ENCODE measurements at regions not wholly inside any gene's neighbourhood (a gene's known extent, or its start where the extent isn't known, plus 50 kb on each side); places are given as distances from the start of the nearest gene placed in this dataset.

- Histone ChIP-seq H3K4me3 (ENCODE audit: low read length) (no peak overlapping the region), H3K4me1 (ENCODE audit: control insufficient read depth, insufficient read depth, low read length) (no peaks in the 10 kb centered on the region), H3K27me3 (ENCODE audit: control insufficient read depth, insufficient read depth) (no peaks in the 10 kb centered on the region), H3K9me3 (ENCODE audit: control insufficient read depth, low read length) (no peaks in the 10 kb centered on the region), H3K27ac (ENCODE audit: low read length) (no peak overlapping the region)
- DNase-seq (no peak), ATAC-seq (no peak)
- intact Hi-C loops (cut with DNase I), result loop anchor here in 1 of 4 donors (10.0 kb wide), 1 partner anchor 450 kb away; no protein-coding TSS in a partner anchor
Measured at GRCh38 chr13:80144493-80144892, 196.4 kb downstream of the SPRY2 start.

GRCh38 chr13:80141123-80141849 lies 199.6 kb downstream of the SPRY2 start:
- ATAC-seq (peak; percentile 95 to 96), DNase-seq (peak; percentile 66 to 84 (median 80))
- Histone ChIP-seq H3K9me3 (ENCODE audit: control insufficient read depth, low read length) (no peaks in the 10 kb centered on the region), H3K27ac (ENCODE audit: low read length) (peak overlapping the region; percentile 1), H3K4me3 (ENCODE audit: low read length) (no peak overlapping the region), H3K27me3 (ENCODE audit: control insufficient read depth, insufficient read depth) (no peaks in the 10 kb centered on the region), H3K4me1 (ENCODE audit: control insufficient read depth, insufficient read depth, low read length) (no peaks in the 10 kb centered on the region)
- intact Hi-C loops (cut with DNase I), result loop anchor here in 1 of 4 donors (10.0 kb wide), 1 partner anchor 446 kb away; no protein-coding TSS in a partner anchor
- 37% methylated on average over 7 of the region's 7 CpGs for WGBS

- no peaks in the 10 kb centered on the region for H3K27me3 ChIP-seq (ENCODE audit: control insufficient read depth, insufficient read depth)
- WGBS, result 31% methylated on average over 4 of the region's 4 CpGs
- H3K4me3 ChIP-seq (ENCODE audit: low read length), result no peak overlapping the region
- H3K4me1 ChIP-seq (ENCODE audit: control insufficient read depth, insufficient read depth, low read length), result no peaks in the 10 kb centered on the region
- DNase-seq (no peak), ATAC-seq (peak in 1 of 2 donors; percentile 13)
- H3K27ac ChIP-seq (ENCODE audit: low read length), result no peak overlapping the region
- H3K9me3 ChIP-seq (ENCODE audit: control insufficient read depth, low read length), result no peaks in the 10 kb centered on the region
- intact Hi-C loops (cut with DNase I), result loop anchor here in 1 of 4 donors (10.0 kb wide), 1 partner anchor 446 kb away; no protein-coding TSS in a partner anchor
Measured at GRCh38 chr13:80140685-80141084, 200.2 kb downstream of the SPRY2 start.

GRCh38 chr13:80139196-80139595 lies 201.7 kb downstream of the SPRY2 start:
- Histone ChIP-seq H3K27me3 (ENCODE audit: control insufficient read depth, insufficient read depth) (no peaks in the 10 kb centered on the region), H3K9me3 (ENCODE audit: control insufficient read depth, low read length) (no peaks in the 10 kb centered on the region), H3K4me3 (ENCODE audit: low read length) (no peak overlapping the region), H3K27ac (ENCODE audit: low read length) (no peak overlapping the region), H3K4me1 (ENCODE audit: control insufficient read depth, insufficient read depth, low read length) (no peaks in the 10 kb centered on the region)
- DNase-seq, result no peak
- intact Hi-C loops (cut with DNase I), result loop anchor here in 1 of 4 donors (10.0 kb wide), 1 partner anchor 196 kb away; no protein-coding TSS in a partner anchor
- WGBS, result 92% methylated on average over 2 of the region's 2 CpGs
- ATAC-seq, result no peak

DNA sequence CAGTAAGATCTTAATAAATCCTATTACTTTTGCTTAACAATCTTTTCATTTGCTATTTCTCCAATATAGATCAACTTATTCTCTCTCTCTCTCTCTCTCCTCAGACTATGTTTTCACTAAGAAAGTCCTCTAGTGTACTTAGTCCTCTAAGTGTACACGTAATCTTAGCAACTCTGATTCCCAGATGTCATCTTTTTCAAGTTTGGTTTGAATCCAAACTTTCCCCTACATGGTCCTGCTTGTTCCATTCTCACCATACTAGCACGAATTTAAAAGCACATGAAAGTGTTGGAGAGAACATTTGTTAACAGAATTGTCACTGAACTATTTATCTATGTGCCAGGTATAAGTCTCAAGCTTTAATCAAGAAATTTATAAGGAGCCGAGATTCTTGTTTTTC lies 202.9 kb downstream of the SPRY2 start:
- intact Hi-C loops (cut with DNase I), result loop anchor here in 1 of 4 donors (10.0 kb wide), 1 partner anchor 197 kb away; no protein-coding TSS in a partner anchor

DNA sequence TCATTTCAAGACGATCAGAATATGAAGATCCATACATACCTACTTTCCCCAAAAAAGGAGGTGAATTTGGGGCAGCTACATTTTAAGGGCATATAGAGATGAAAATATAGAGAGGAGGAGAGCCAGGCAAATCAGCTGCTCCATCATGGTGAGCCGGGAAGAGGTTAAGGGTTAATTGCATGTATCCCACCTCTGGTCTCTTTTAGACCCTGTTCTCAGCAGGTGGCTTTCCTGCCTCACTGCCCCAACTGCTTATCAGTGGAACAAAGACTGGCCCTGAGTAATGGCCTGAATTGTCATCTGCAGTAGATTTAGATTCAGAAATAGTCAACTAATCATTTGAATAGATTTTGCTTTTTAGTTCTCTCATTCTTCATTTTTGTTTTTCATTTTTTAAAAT lies 206.6 kb downstream of the SPRY2 start:
- WGBS, result 56% methylated on average over 2 of the region's 2 CpGs
- ATAC-seq, result no peak
- no peaks in the 10 kb centered on the region for H3K9me3 ChIP-seq (ENCODE audit: control insufficient read depth, low read length)
- no peaks in the 10 kb centered on the region for H3K4me1 ChIP-seq (ENCODE audit: control insufficient read depth, insufficient read depth, low read length)
- DNase-seq, result no peak
- H3K4me3 ChIP-seq (ENCODE audit: low read length), result no peak overlapping the region
- intact Hi-C loops (cut with DNase I), result loop anchor here (5.0 to 10.0 kb wide), 5 partner anchors 107 to 357 kb away; partner anchors contain the start of gene SPRY2 (in 2 of the 4)
- no peaks in the 10 kb centered on the region for H3K27me3 ChIP-seq (ENCODE audit: control insufficient read depth, insufficient read depth)
- H3K27ac ChIP-seq (ENCODE audit: low read length), result peak overlapping the region; percentile 71

More for the DNA sequence above, 202.9 kb downstream of the SPRY2 start:
- Histone ChIP-seq H3K4me1 (ENCODE audit: control insufficient read depth, insufficient read depth, low read length) (no peaks in the 10 kb centered on the region), H3K4me3 (ENCODE audit: low read length) (no peak overlapping the region), H3K27ac (ENCODE audit: low read length) (no peak overlapping the region), H3K27me3 (ENCODE audit: control insufficient read depth, insufficient read depth) (no peaks in the 10 kb centered on the region), H3K9me3 (ENCODE audit: control insufficient read depth, low read length) (no peaks in the 10 kb centered on the region)
- ATAC-seq (no peak), DNase-seq (no peak)
- WGBS, result 48% methylated on average over 3 of the region's 3 CpGs

GRCh38 chr13:80133631-80134261 lies 207.2 kb downstream of the SPRY2 start:
- peak; percentile 21 to 49 for ATAC-seq

GRCh38 chr13:80132741-80133601 lies 208.0 kb downstream of the SPRY2 start:
- H3K27ac ChIP-seq (ENCODE audit: low read length), result peak overlapping the region; percentile 99
- H3K27me3 ChIP-seq (ENCODE audit: control insufficient read depth, insufficient read depth), result no peaks in the 10 kb centered on the region
- 5% methylated on average over 11 of the region's 11 CpGs for WGBS
- peak; percentile 95 to 96 for ATAC-seq
- no peaks in the 10 kb centered on the region for H3K4me1 ChIP-seq (ENCODE audit: control insufficient read depth, insufficient read depth, low read length)
- peak; percentile 63 to 75 (median 73) for DNase-seq
- H3K9me3 ChIP-seq (ENCODE audit: control insufficient read depth, low read length), result no peaks in the 10 kb centered on the region
- intact Hi-C loops (cut with DNase I), result loop anchor here (5.0 to 10.0 kb wide), 5 partner anchors 106 to 356 kb away; partner anchors contain the start of gene SPRY2 (in 2 of the 4)
- H3K4me3 ChIP-seq (ENCODE audit: low read length), result peak overlapping the region; percentile 44

More at GRCh38 chr13:80133631-80134261, 207.2 kb downstream of the SPRY2 start:
- DNase-seq, result no peak
- Histone ChIP-seq H3K4me3 (ENCODE audit: low read length) (peak overlapping the region; percentile 44), H3K9me3 (ENCODE audit: control insufficient read depth, low read length) (no peaks in the 10 kb centered on the region), H3K27ac (ENCODE audit: low read length) (peak overlapping the region; percentile 93), H3K27me3 (ENCODE audit: control insufficient read depth, insufficient read depth) (no peaks in the 10 kb centered on the region), H3K4me1 (ENCODE audit: control insufficient read depth, insufficient read depth, low read length) (no peaks in the 10 kb centered on the region)
- 14% methylated on average over 6 of the region's 6 CpGs for WGBS
- intact Hi-C loops (cut with DNase I), result loop anchor here (5.0 to 10.0 kb wide), 5 partner anchors 106 to 356 kb away; partner anchors contain the start of gene SPRY2 (in 2 of the 4)

DNA sequence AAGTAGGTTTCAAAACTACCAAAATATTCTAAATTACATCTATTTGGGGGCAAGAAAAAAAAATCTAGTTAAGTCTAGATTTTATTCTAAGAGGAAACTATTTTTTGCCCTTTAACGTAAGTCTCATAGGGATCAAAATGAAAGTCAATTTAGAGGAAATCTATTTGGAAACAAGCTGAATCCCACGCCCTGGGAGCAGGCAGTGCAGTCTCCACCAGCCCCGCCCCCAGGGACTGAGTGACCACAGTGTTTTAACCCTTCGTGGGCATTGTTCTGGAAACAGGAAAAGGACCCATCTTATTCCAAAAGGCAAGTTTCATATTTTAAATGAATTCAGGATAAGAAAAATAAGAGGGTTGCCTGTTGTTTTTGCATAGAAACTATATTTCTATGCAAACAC lies 209.7 kb downstream of the SPRY2 start:
- H3K27ac ChIP-seq (ENCODE audit: low read length), result no peak overlapping the region
- WGBS, result 5% methylated on average over 4 of the region's 4 CpGs
- H3K4me3 ChIP-seq (ENCODE audit: low read length), result peak overlapping the region; percentile 45
- no peaks in the 10 kb centered on the region for H3K4me1 ChIP-seq (ENCODE audit: control insufficient read depth, insufficient read depth, low read length)
- H3K27me3 ChIP-seq (ENCODE audit: control insufficient read depth, insufficient read depth), result no peaks in the 10 kb centered on the region
- no peaks in the 10 kb centered on the region for H3K9me3 ChIP-seq (ENCODE audit: control insufficient read depth, low read length)
- ATAC-seq, result peak; percentile 68 to 74
- intact Hi-C loops (cut with DNase I), result loop anchor here (5.0 to 10.0 kb wide), 5 partner anchors 104 to 354 kb away; partner anchors contain the start of gene SPRY2 (in 2 of the 4)
- DNase-seq, result peak; percentile 88 to 95 (median 93)

GRCh38 chr13:80126389-80127068 lies 214.4 kb downstream of the SPRY2 start:
- H3K27ac ChIP-seq (ENCODE audit: low read length), result no peak overlapping the region
- 84% methylated on average over 1 of the region's 1 CpG for WGBS
- no peaks in the 10 kb centered on the region for H3K4me1 ChIP-seq (ENCODE audit: control insufficient read depth, insufficient read depth, low read length)
- no peaks in the 10 kb centered on the region for H3K27me3 ChIP-seq (ENCODE audit: control insufficient read depth, insufficient read depth)
- no peak overlapping the region for H3K4me3 ChIP-seq (ENCODE audit: low read length)
- DNase-seq, result no peak
- intact Hi-C loops (cut with DNase I), result no loop called here
- H3K9me3 ChIP-seq (ENCODE audit: control insufficient read depth, low read length), result no peaks in the 10 kb centered on the region
- ATAC-seq, result no peak
